Retinal pigment epithelial cell (primary cell): ENCODE measurements at regions not wholly inside any gene's neighbourhood (a gene's known extent, or its start where the extent isn't known, plus 50 kb on each side); places are given as distances from the start of the nearest gene placed in this dataset.

ENCODE experiments used
- DNase-seq: peaks from one replicate; pipeline ENCODE4 v3.0.0-alpha.2; 2010; ENCODE audit warnings: low read depth
- H3K4me3 ChIP-seq: 2 replicates; pipeline ENCODE4 v1.5.1; 2011; ENCODE audit warnings: mild to moderate bottlenecking, low read length, control low read depth, moderate library complexity
- TF ChIP-seq, protein P1 (sequence below): conservative IDR thresholded peaks from 2 replicates; pipeline ENCODE4 v1.5.1; 2011; ENCODE audit warnings: low read depth, low read length, control low read depth, inconsistent platforms

DNA sequence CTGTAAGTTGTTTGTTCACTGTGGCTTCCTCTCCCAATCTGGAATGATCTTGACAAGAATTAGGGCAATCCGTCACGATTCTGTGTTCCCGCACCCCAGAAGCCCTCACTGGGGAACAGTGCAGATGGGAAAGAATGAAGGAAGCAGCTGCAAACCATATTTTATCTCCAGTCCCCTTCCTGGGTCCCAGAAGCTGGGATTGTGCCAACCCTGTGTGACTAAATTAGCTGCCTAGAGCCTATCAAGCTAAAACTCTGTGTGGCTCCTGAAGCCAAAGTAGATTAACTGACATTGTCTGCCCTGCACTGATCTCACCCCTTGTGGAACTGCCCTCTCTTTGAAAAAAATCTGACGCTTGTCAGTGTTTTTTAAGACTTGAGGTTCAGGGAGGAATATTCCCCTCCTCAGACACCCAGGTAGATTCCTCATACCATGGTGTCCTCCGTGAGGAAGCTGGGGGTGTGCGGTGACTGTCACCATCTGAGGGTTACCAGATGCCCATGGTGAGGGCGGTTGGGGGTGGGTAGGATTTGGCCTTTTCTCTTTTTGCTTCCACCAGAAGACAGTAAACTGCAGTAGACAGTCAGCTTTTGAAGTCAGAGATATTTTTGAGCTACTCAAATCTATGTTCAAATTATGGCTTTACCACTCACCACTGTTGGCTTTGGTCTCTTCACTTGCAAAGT, 358.3 kb upstream of the TPM1 start:
- TF ChIP-seq, protein P1, sequence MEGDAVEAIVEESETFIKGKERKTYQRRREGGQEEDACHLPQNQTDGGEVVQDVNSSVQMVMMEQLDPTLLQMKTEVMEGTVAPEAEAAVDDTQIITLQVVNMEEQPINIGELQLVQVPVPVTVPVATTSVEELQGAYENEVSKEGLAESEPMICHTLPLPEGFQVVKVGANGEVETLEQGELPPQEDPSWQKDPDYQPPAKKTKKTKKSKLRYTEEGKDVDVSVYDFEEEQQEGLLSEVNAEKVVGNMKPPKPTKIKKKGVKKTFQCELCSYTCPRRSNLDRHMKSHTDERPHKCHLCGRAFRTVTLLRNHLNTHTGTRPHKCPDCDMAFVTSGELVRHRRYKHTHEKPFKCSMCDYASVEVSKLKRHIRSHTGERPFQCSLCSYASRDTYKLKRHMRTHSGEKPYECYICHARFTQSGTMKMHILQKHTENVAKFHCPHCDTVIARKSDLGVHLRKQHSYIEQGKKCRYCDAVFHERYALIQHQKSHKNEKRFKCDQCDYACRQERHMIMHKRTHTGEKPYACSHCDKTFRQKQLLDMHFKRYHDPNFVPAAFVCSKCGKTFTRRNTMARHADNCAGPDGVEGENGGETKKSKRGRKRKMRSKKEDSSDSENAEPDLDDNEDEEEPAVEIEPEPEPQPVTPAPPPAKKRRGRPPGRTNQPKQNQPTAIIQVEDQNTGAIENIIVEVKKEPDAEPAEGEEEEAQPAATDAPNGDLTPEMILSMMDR: no peak
- no peak for DNase-seq
- no peak overlapping the region for H3K4me3 ChIP-seq

DNA sequence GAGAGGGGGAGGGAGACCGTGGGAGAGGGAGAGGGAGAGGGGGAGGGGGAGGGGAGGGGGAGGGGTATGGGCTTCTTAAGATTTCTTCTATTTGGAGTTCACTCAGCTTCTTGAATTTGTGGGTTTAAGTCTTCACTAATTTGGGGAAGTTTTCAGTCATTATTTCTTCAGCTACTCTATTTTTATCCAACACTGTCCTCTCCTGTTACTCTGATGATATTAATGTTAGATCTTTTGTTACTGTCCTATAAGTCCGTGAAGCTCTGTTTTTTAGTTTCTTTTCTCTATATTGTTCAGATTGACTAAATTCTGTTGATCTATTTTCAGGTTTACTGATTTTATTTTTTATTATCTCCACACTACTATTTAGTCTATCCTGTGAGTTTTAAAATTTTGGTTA, 351.5 kb upstream of the TPM1 start:
- no peak overlapping the region for H3K4me3 ChIP-seq
- DNase-seq: no peak
- TF ChIP-seq, protein P1: no peak

DNA sequence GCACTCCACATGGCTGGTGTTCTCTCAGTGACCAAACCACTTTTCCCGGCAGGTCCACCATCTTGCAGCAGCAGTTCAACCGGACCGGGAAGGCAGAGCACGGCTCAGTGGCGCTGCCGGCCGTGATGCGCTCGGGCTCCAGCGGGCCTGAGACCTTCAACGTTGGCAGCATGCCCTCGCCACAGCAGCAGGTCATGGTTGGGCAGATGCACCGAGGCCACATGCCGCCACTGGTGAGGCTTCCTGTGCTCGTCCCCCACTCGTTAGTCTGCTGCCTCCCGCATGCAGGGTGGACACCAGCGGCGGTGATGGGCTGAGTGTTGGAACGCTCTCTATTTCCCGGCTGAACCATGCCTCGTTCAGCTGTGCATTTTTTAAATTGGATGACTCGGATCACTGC, 344.9 kb upstream of the TPM1 start:
- DNase-seq: no peak
- TF ChIP-seq, protein P1: no peak
- no peak overlapping the region for H3K4me3 ChIP-seq

DNA sequence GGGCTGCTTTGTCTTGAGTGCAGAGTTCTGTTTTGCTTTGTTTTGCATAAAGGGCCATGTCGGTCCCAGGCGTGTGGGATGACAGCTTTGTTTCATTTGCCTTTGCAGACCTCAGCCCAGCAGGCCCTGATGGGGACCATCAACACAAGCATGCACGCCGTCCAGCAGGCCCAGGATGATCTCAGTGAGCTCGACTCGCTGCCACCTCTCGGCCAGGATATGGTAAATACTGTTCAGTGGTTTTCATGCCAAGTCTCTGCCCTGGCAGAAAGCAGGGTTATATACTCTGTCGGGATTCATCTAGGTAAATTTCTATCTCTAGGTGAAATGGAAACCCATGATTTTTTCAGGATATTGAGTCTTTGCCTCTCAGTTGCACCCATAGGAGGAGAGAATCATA, 343.9 kb upstream of the TPM1 start:
- TF ChIP-seq, protein P1: no peak

DNA sequence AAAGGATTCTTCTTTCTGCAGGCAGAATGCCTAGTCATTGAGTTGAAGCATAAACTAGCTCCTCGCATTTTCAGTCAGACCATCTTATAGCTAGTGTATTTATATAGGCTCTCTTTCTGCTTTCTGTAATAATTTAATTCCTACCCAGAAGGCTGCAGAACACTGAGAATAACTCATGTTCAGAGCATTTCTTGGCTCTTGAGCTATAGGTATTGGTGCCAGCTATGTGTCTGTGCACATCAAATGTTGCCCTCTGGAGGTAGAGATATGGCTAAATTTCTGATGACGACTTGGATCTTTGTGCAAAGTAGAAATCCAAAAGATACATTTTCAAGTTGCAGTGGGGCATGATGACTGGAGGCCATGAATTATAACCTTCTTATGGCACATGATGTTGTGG, 336.2 kb upstream of the TPM1 start:
- H3K4me3 ChIP-seq: no peak overlapping the region
- DNase-seq: peak; percentile 5
- TF ChIP-seq, protein P1: peak; percentile 39

More for the DNA sequence above, 343.9 kb upstream of the TPM1 start:
- DNase-seq: no peak
- H3K4me3 ChIP-seq: no peak overlapping the region

DNA sequence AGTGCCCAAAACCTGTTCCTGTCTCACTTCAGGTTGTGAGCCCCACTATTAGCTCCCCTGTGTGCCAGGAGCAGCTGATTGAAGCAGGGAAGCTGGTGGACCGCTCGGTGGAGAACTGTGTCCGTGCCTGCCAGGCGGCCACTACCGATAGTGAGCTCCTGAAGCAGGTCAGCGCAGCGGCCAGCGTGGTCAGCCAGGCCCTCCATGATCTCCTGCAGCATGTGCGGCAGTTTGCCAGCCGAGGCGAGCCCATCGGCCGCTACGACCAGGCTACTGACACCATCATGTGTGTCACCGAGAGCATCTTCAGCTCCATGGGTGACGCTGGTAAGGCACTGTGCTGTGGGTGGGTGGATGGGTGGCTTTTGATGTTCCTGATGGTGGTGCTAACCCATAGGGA, 334.1 kb upstream of the TPM1 start:
- no peak for DNase-seq
- no peak overlapping the region for H3K4me3 ChIP-seq
- TF ChIP-seq, protein P1: no peak

DNA sequence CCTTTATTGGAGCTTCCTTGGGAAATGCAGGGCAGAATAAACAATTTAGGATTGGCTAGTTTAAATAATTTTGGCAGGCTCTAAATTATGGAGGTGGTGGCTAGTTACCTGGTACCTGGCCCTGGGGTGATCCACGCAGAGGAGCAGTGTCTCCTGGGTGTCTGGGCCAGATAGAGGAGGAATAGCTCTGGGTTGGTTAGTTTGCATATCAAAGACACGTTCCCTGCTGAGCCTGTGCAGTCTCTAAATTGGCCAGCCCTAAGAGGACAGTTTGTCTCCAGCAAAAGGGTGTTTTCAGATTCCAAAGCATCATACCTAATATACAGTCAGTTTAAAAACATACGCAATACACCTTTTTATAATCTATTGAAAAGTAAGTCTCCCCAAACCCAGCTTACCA, 333.3 kb upstream of the TPM1 start:
- TF ChIP-seq, protein P1: no peak
- no peak for DNase-seq
- H3K4me3 ChIP-seq: no peak overlapping the region
